Neural crest cell (in vitro differentiated cells): ENCODE measurements at regions not wholly inside any gene's neighbourhood (a gene's known extent, or its start where the extent isn't known, plus 50 kb on each side); places are given as distances from the start of the nearest gene placed in this dataset.
A peak's percentile ranks its signal among the peaks of the same experiment; 100 is the strongest.

Experiments used
- DNase-seq: peaks from one replicate; pipeline ENCODE4 v3.0.0; 2021; ENCODE audit warnings: low read depth, mixed read lengths, low spot score
- H3K27ac Mint-ChIP-seq: one replicate; pipeline ENCODE4 v1.8.0; 2021; ENCODE audit warnings: mild to moderate bottlenecking, mixed read lengths; ENCODE audit not compliant: unreplicated experiment
- H3K27me3 Mint-ChIP-seq: 2 replicates; pipeline ENCODE4 v1.8.0; 2021; ENCODE audit warnings: low read depth, mild to moderate bottlenecking, mixed read lengths
- H3K36me3 Mint-ChIP-seq: 2 replicates; pipeline ENCODE4 v1.8.0; 2021; ENCODE audit warnings: low read depth, mild to moderate bottlenecking, mixed read lengths
- H3K4me1 Mint-ChIP-seq: 2 replicates; pipeline ENCODE4 v1.8.0; 2021; ENCODE audit warnings: mixed read lengths
- H3K4me3 Mint-ChIP-seq: one replicate; pipeline ENCODE4 v1.8.0; 2021; ENCODE audit warnings: mild to moderate bottlenecking, mixed read lengths
- H3K9me3 Mint-ChIP-seq: 2 replicates; pipeline ENCODE4 v1.8.0; 2021; ENCODE audit warnings: mixed read lengths
- TF ChIP-seq, protein P1 (sequence below): fragments of 200-600 bp; sonication (generic); conservative IDR thresholded peaks from 2 replicates; pipeline ENCODE4 v1.5.0; 2021; ENCODE audit warnings: antibody characterized with exemption, mild to moderate bottlenecking

DNA sequence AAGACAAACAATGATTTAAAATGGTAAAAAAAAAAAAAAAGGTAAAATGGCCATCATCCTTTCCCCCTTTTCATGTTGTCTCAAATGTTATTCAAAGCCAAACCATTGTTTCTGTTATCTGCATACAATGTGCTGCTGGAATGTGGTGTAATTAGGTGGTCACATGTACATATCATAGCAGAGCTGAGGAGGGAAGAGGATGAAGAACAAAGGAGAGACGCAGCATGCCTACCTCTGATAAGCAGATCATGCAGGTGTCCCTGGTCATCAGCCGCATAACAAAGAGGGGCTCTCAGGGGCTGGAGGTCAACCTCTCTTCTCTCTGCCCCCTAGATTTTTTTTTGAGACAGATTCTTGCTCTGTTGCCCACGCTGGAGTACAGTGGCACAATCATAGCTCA, 141.0 kb downstream of the CARTPT start:
- no peak for DNase-seq
- TF ChIP-seq, protein P1, sequence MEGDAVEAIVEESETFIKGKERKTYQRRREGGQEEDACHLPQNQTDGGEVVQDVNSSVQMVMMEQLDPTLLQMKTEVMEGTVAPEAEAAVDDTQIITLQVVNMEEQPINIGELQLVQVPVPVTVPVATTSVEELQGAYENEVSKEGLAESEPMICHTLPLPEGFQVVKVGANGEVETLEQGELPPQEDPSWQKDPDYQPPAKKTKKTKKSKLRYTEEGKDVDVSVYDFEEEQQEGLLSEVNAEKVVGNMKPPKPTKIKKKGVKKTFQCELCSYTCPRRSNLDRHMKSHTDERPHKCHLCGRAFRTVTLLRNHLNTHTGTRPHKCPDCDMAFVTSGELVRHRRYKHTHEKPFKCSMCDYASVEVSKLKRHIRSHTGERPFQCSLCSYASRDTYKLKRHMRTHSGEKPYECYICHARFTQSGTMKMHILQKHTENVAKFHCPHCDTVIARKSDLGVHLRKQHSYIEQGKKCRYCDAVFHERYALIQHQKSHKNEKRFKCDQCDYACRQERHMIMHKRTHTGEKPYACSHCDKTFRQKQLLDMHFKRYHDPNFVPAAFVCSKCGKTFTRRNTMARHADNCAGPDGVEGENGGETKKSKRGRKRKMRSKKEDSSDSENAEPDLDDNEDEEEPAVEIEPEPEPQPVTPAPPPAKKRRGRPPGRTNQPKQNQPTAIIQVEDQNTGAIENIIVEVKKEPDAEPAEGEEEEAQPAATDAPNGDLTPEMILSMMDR, result no peak
- no peak overlapping the region for H3K27ac Mint-ChIP-seq
- H3K4me1 Mint-ChIP-seq, result no peaks in the 10 kb centered on the region
- peaks cover 6% of the 10 kb centered on the region for H3K36me3 Mint-ChIP-seq
- H3K27me3 Mint-ChIP-seq, result no peaks in the 10 kb centered on the region
- peaks cover 3% of the 10 kb centered on the region for H3K9me3 Mint-ChIP-seq
- no peak overlapping the region for H3K4me3 Mint-ChIP-seq

DNA sequence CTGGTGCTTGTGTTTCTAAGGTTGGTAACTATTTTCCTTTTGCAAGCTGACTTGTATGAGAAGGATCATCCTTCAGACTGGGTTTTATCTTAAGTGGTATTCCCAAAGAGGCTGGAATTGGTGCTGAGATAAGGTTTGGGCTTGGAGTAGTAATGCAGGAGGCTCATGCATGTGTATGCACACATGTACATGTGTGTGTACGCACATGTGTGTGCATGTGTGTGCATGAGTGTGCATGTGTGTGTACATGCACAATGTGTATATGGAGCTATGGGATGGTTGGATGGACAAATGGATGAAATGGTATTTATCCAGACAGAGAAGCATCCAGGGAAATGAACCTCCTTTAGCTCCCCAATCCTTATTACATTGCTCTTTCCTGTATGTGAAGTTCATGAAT, 142.6 kb downstream of the CARTPT start:
- no peak for DNase-seq
- no peak overlapping the region for H3K4me3 Mint-ChIP-seq
- peak overlapping the region; percentile 35 for H3K27ac Mint-ChIP-seq
- TF ChIP-seq, protein P1, result no peak
- H3K36me3 Mint-ChIP-seq, result peaks cover 3% of the 10 kb centered on the region
- no peaks in the 10 kb centered on the region for H3K4me1 Mint-ChIP-seq
- no peaks in the 10 kb centered on the region for H3K27me3 Mint-ChIP-seq
- H3K9me3 Mint-ChIP-seq, result no peaks in the 10 kb centered on the region

DNA sequence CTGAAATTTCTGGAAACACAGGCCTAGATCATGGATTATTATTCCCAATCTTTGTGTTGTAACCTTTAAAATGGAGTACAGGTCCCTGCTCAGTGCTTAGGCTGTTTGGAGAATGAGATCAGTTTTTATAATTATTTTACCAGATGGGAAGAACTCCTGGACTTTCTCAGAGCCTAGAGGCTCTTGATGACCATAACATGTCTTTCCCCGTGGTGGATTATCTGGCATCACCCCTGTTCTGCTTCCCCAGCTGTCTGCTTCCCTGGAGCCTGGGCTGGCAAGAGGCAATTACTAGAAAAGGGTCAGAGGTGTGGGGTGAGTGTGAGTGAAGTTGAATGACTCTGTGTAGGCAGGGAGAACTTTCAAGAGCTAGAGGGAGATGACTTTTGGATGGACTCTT, 143.0 kb downstream of the CARTPT start:
- peaks cover 3% of the 10 kb centered on the region for H3K36me3 Mint-ChIP-seq
- no peak for DNase-seq
- H3K9me3 Mint-ChIP-seq, result no peaks in the 10 kb centered on the region
- H3K27ac Mint-ChIP-seq, result no peak overlapping the region
- no peak overlapping the region for H3K4me3 Mint-ChIP-seq
- H3K4me1 Mint-ChIP-seq, result no peaks in the 10 kb centered on the region
- H3K27me3 Mint-ChIP-seq, result no peaks in the 10 kb centered on the region
- TF ChIP-seq, protein P1, result no peak

DNA sequence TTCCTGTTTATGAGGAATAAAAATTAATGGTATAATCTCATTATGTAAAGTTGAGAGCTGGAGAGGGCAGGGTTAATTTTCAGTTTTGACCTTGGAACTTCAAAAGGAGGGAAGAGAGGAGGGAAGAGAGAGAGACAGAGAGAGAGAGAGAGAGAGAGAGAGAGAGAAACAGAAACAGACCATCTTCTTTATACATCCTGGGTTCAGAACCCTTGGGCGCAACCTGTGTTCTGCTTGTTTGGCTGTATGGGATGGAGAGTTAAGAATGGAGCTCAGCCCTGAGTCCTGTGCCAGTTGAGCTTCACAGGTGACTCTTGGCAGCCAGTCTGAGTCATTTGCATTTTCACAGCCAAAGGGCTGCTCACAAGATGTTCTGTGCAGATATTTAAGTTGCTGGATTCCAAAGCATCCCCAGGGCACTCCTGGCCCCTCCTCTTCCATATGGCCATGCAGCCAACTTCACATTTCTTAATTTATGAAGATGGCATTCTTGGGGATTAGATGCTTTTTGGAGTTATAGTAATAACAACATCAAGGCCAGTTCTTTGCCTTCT, 143.5 kb downstream of the CARTPT start:
- Mint-ChIP-seq H3K4me3 (no peak overlapping the region), H3K9me3 (no peaks in the 10 kb centered on the region), H3K4me1 (no peaks in the 10 kb centered on the region), H3K27ac (no peak overlapping the region), H3K27me3 (no peaks in the 10 kb centered on the region), H3K36me3 (peaks cover 3% of the 10 kb centered on the region)
- DNase-seq, result no peak
- TF ChIP-seq, protein P1, result no peak

DNA sequence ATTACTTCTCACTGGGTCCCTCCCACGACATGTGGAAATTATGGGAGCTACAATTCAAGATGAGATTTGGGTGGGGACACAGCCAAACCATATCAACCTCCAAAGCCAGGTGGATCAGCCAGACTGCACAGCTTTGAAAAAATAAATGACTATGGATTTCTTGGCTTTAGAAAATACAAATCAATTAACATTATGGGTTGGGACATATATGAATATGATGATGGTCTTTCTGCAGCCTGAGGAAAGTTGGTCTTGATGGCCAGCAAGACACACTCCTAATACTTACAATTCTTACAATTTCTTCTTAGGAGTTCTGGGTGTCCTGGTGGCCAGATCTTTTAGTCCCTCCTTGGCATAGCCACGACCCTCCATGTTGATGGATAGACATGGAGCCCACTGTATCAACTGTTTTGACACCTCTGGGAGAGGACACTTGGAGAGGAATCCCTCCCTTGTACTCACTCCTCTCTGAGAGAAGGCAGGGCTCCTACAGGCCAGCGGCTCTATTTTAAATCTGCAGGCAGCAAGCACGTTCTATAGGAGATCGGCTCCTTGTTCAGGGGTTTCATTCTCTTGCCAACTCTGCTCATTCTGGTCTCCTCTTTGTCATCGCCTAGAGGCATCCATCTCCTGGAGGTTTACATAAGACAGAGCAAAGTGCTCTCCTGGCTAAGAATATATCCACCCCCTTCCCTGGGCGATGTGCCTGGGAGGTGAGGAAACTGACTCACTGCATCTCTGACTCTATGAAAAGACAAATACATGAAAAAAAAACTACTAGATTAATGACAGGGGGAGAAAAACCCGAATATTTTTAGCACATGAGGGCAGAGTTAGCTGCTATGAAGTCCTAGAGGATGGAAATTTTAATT, 145.9 kb downstream of the CARTPT start:
- TF ChIP-seq, protein P1, result no peak
- Mint-ChIP-seq H3K36me3 (no peaks in the 10 kb centered on the region), H3K4me3 (no peak overlapping the region), H3K9me3 (no peaks in the 10 kb centered on the region), H3K27ac (peak overlapping the region; percentile 48), H3K4me1 (no peaks in the 10 kb centered on the region), H3K27me3 (no peaks in the 10 kb centered on the region)
- no peak for DNase-seq
